Spleen (tissue), 11 donors: ENCODE measurements at regions not wholly inside any gene's neighbourhood (a gene's known extent, or its start where the extent isn't known, plus 50 kb on each side); places are given as distances from the start of the nearest gene placed in this dataset.

Experiments
- DNase-seq: peaks from one replicate; pipeline ENCODE4 v3.0.0-alpha.2; 2020
- H3K27ac ChIP-seq, 8 donors: fragments of 200-600 bp; sonication (generic) in 7 of 8; 1 replicate in 4 of 8; 2 replicates in 4 of 8; pipeline versions ENCODE4 v1.5.0 to v1.8.0; 2016 to 2021; ENCODE audit warnings: inconsistent platforms in 4 of 8, mild to moderate bottlenecking in 4 of 8, moderate library complexity in 1 of 8
- H3K27me3 ChIP-seq, 7 donors: fragments of 200-600 bp; sonication (generic) in 6 of 7; replicated peaks in 1 of 7; 1 replicate in 4 of 7; 2 replicates in 3 of 7; pipeline versions ENCODE4 v1.5.0 to v1.8.0; 2016 to 2021; ENCODE audit warnings: inconsistent platforms in 3 of 7, mild to moderate bottlenecking in 1 of 7
- H3K36me3 ChIP-seq, 6 donors: fragments of 200-600 bp; sonication (generic) in 5 of 6; 1 replicate in 4 of 6; 2 replicates in 2 of 6; pipeline versions ENCODE4 v1.5.0 to v1.8.0; 2016 to 2021; ENCODE audit warnings: inconsistent platforms in 2 of 6
- H3K4me1 ChIP-seq, 6 donors: fragments of 200-600 bp; sonication (generic) in 5 of 6; 1 replicate in 3 of 6; 2 replicates in 3 of 6; pipeline versions ENCODE4 v1.5.0 to v1.8.0; 2016 to 2021; ENCODE audit warnings: inconsistent platforms in 3 of 6
- H3K4me3 ChIP-seq, 8 donors: fragments of 200-600 bp; sonication (generic) in 7 of 8; 1 replicate in 4 of 8; 2 replicates in 4 of 8; pipeline versions ENCODE4 v1.5.0 to v1.8.0; 2016 to 2021; ENCODE audit warnings: inconsistent platforms in 4 of 8, mild to moderate bottlenecking in 4 of 8, moderate library complexity in 2 of 8
- H3K9me3 ChIP-seq, 8 donors: fragments of 200-600 bp; sonication (generic) in 7 of 8; 1 replicate in 4 of 8; 2 replicates in 4 of 8; pipeline versions ENCODE4 v1.5.0 to v1.8.0; 2016 to 2021; ENCODE audit warnings: inconsistent platforms in 4 of 8
- CTCF ChIP-seq, 11 experiments: fragments of 200-600 bp in 7 of 11; fragments of 450-650 bp in 4 of 11; sonication (generic) in 4 of 11; IDR thresholded peaks in 8 of 11; conservative IDR thresholded peaks in 3 of 11; 1 replicate in 7 of 11; 2 replicates in 4 of 11; pipeline versions ENCODE4 v1.4.0 to v1.8.0; 2016 to 2021; ENCODE audit warnings: antibody characterized with exemption in 11 of 11, inconsistent platforms in 4 of 11, mild to moderate bottlenecking in 1 of 11
- POLR2A ChIP-seq, 3 donors: fragments of 450-650 bp; IDR thresholded peaks; one replicate each; pipeline ENCODE4 v1.5.1; 2017; ENCODE audit warnings: antibody characterized with exemption in 3 of 3, mild to moderate bottlenecking in 1 of 3
- POLR2AphosphoS5 ChIP-seq, 3 donors: sonication (generic); formaldehyde crosslinking; IDR thresholded peaks; one replicate each; pipeline ENCODE4 v1.5.1; 2017; ENCODE audit warnings: antibody characterized with exemption in 3 of 3
- WGBS, 5 donors: extraction: QIAGEN DNeasy Blood & Tissue Kit in 3 of 5; methylation state at CpG; one replicate each; pipeline versions ENCODE4 v1.1.5 to v1.1.7; 2013 to 2018; 5-methylcytosine and 5-hydroxymethylcytosine counted together
- intact Hi-C: fragments of 100-400 bp; cut with DNase I; formaldehyde crosslinking; loops from one replicate; pipeline ENCODE4 v1.15.0; 2023; ENCODE audit warnings: low total_unique reads
- donor health status: healthy with polysubstance abuse.
- donor health status: DM: no; HTN: no; CAD: no; lungs with moderate emphysema.
- donor health status: DM: no; HTN: no; CAD: no.
- donor health status: Bipolar disorder and iron deficiency.
- donor health status: healthy.
- donor health status: DM: no; HTN: no; CAD: no.
- donor health status: DM: yes; HTN: yes; CAD: no.

- no peak for TF ChIP-seq POLR2AphosphoS5 (IDR thresholded peaks at IDR 0.05)
- no peak for TF ChIP-seq POLR2A (IDR thresholded peaks at IDR 0.05)
- no peaks in the 10 kb centered on the region for H3K36me3 ChIP-seq
- no peak overlapping the region for H3K27ac ChIP-seq
- no peaks in the 10 kb centered on the region for H3K9me3 ChIP-seq
- H3K4me1 ChIP-seq = no peaks in the 10 kb centered on the region
- no peak overlapping the region for H3K4me3 ChIP-seq
- intact Hi-C loops = no loop called here
- H3K27me3 ChIP-seq = no peaks in the 10 kb centered on the region
- no peak for DNase-seq
Observed at GRCh38 chr6:76351275-76351674, 278.8 kb upstream of the IMPG1 start.

GRCh38 chr6:76347539-76347938 is 275.1 kb upstream of the IMPG1 start:
- intact Hi-C loops = no loop called here
- no peak for TF ChIP-seq POLR2AphosphoS5 (IDR thresholded peaks at IDR 0.05)
- TF ChIP-seq POLR2A (IDR thresholded peaks at IDR 0.05) = no peak
- TF ChIP-seq CTCF (IDR thresholded peaks at IDR 0.05 in 8 of 11, conservative IDR thresholded peaks at IDR 0.05 in 3 of 11) = no peak
- H3K36me3 ChIP-seq = no peaks in the 10 kb centered on the region
- DNase-seq = no peak
- no peak overlapping the region for H3K27ac ChIP-seq
- H3K4me3 ChIP-seq = no peak overlapping the region
- H3K27me3 ChIP-seq = no peaks in the 10 kb centered on the region
- no peaks in the 10 kb centered on the region for H3K4me1 ChIP-seq
- peaks cover 0 to 4% (median 0%) of the 10 kb centered on the region in 8 donors for H3K9me3 ChIP-seq

- Histone ChIP-seq H3K36me3 (no peaks in the 10 kb centered on the region), H3K4me3 (no peak overlapping the region), H3K4me1 (no peaks in the 10 kb centered on the region), H3K27ac (no peak overlapping the region), H3K27me3 (no peaks in the 10 kb centered on the region), H3K9me3 (peaks cover 0 to 12% (median 4%) of the 10 kb centered on the region in 8 donors)
- WGBS, 5 donors = 61 to 83% (median 82%) methylated on average over 1 of the region's 1 CpG
- intact Hi-C loops = no loop called here
- no peak for DNase-seq
- no peak for TF ChIP-seq POLR2A (IDR thresholded peaks at IDR 0.05)
- no peak for TF ChIP-seq POLR2AphosphoS5 (IDR thresholded peaks at IDR 0.05)
- TF ChIP-seq CTCF (IDR thresholded peaks at IDR 0.05 in 8 of 11, conservative IDR thresholded peaks at IDR 0.05 in 3 of 11) = no peak
Observed at GRCh38 chr6:76342611-76343160, 270.2 kb upstream of the IMPG1 start.

- 70 to 75% (median 71%) methylated on average over 4 of the region's 4 CpGs for WGBS, 5 donors
- Histone ChIP-seq H3K9me3 (peaks cover 0 to 52% (median 29%) of the 10 kb centered on the region in 8 donors), H3K27me3 (no peaks in the 10 kb centered on the region), H3K4me3 (no peak overlapping the region), H3K27ac (no peak overlapping the region), H3K4me1 (no peaks in the 10 kb centered on the region), H3K36me3 (no peaks in the 10 kb centered on the region)
- no peak for TF ChIP-seq POLR2AphosphoS5 (IDR thresholded peaks at IDR 0.05)
- TF ChIP-seq POLR2A (IDR thresholded peaks at IDR 0.05) = no peak
- TF ChIP-seq CTCF (IDR thresholded peaks at IDR 0.05 in 8 of 11, conservative IDR thresholded peaks at IDR 0.05 in 3 of 11) = no peak
- no peak for DNase-seq
- intact Hi-C loops = no loop called here
Observed at GRCh38 chr6:76330031-76330430, 257.6 kb upstream of the IMPG1 start.

- no peaks in the 10 kb centered on the region for H3K36me3 ChIP-seq
- no peaks in the 10 kb centered on the region for H3K27me3 ChIP-seq
- whole genome bisulfite sequencing, 5 donors = 82 to 89% (median 84%) methylated on average over 5 of the region's 5 CpGs
- no peak overlapping the region for H3K4me3 ChIP-seq
- peaks cover 0 to 27% (median 8%) of the 10 kb centered on the region in 8 donors for H3K9me3 ChIP-seq
- no peak overlapping the region for H3K27ac ChIP-seq
- no peaks in the 10 kb centered on the region for H3K4me1 ChIP-seq
- no peak for DNase-seq
- intact Hi-C loops = no loop called here
- TF ChIP-seq CTCF (IDR thresholded peaks at IDR 0.05 in 8 of 11, conservative IDR thresholded peaks at IDR 0.05 in 3 of 11) (no peak), POLR2A (IDR thresholded peaks at IDR 0.05) (no peak), POLR2AphosphoS5 (IDR thresholded peaks at IDR 0.05) (no peak)
Observed at GRCh38 chr6:76326871-76327270, 254.4 kb upstream of the IMPG1 start.
